ENCODE measurements at regions not wholly inside any gene's neighbourhood (a gene's known extent, or its start where the extent isn't known, plus 50 kb on each side); places are given as distances from the start of the nearest gene placed in this dataset.

GRCh38 chr3:75295013-75295412, 369.1 kb upstream of the FRG2C start:
- TF ChIP-seq EZH2 (IDR thresholded peaks at IDR 0.05; ENCODE audit: borderline replicate concordance, low read length) (no peak), CTCF (IDR thresholded peaks at IDR 0.05; ENCODE audit: low read length) (no peak)

All from OCI-LY1 (cell line).